HepG2 (cell line): ENCODE measurements at regions not wholly inside any gene's neighbourhood (a gene's known extent, or its start where the extent isn't known, plus 50 kb on each side); places are given as distances from the start of the nearest gene placed in this dataset.

Experiments
- ATAC-seq: fragments of 200-7000 bp; cut with Tn5 transposase; 3 replicates; pipeline ENCODE4 v1.9.1; 2020; ENCODE audit warnings: mild to moderate bottlenecking, moderate library complexity
- BruUV-seq: library from RNA; stranded (reverse); fragments of 400-500 nt; replicated peaks from 2 replicates; lab custom pipeline; 2021; lab: Mats Ljungman, UMichigan
- CTCF ChIA-PET: fragments of 300-600 bp; formaldehyde crosslinking; extraction: SDS; loops from one replicate; lab custom pipeline; 2021; ENCODE audit warnings: low total read pairs, inconsistent platforms, low intra/inter-chr PET ratio; lab: Yijun Ruan, JAX
- POLR2A ChIA-PET: fragments of 350-600 bp; sonication (Branson Sonifier 250); formaldehyde crosslinking; loops from one replicate; lab custom pipeline; 2020; ENCODE audit warnings: antibody characterized with exemption, inconsistent platforms; lab: Yijun Ruan, JAX
- DNase-seq: peaks from one replicate; pipeline ENCODE4 v3.0.0-alpha.2; 2015; ENCODE audit warnings: low spot score
- FAIRE-seq: peaks from 3 replicates; lab custom pipeline; 2011; peaks lifted over from hg19 to GRCh38; lab: Jason Lieb, UNC
- H2AFZ ChIP-seq: one replicate; pipeline ENCODE4 v1.6.1; 2011; ENCODE audit warnings: low read length, inconsistent platforms
- H3K27ac ChIP-seq: fragments of 300-600 bp; 3 replicates; pipeline ENCODE4 v1.8.0; 2011; ENCODE audit warnings: mixed run types, mild to moderate bottlenecking, mixed read lengths, low read length, inconsistent platforms; ENCODE audit not compliant: insufficient read depth; ENCODE audit errors: extremely low read length
- H3K27me3 ChIP-seq, 2 experiments: fragments of 200-600 bp in 1 of 2; 2 replicates in 1 of 2; 3 replicates in 1 of 2; pipeline versions ENCODE4 v1.6.0 to v1.8.0; 2011; ENCODE audit warnings: low read length in 2 of 2, mild to moderate bottlenecking in 2 of 2, moderate library complexity in 2 of 2, inconsistent platforms in 1 of 2; ENCODE audit not compliant: insufficient read depth in 2 of 2, control insufficient read depth in 1 of 2
- H3K36me3 ChIP-seq, 2 experiments: fragments of 200-600 bp in 1 of 2; replicated peaks in 1 of 2; 2 replicates in 1 of 2; 3 replicates in 1 of 2; pipeline versions ENCODE4 v1.5.1 to v1.8.0; 2011; ENCODE audit warnings: low read length in 2 of 2, inconsistent platforms in 1 of 2; ENCODE audit not compliant: insufficient read depth in 2 of 2, control insufficient read depth in 1 of 2
- H3K4me1 ChIP-seq: 2 replicates; pipeline ENCODE4 v1.5.1; 2012; ENCODE audit warnings: low read length, inconsistent platforms; ENCODE audit not compliant: insufficient read depth
- H3K4me2 ChIP-seq: 2 replicates; pipeline ENCODE4 v1.6.0; 2011; ENCODE audit warnings: low read depth, low read length, inconsistent platforms
- H3K4me3 ChIP-seq, 3 experiments: fragments of 200-600 bp in 1 of 3; sonication (generic), shearing (Covaris generic) in 1 of 3; replicated peaks in 1 of 3; 2 replicates each; pipeline ENCODE4 v1.5.1; 2011 to 2016; ENCODE audit warnings: low read length in 3 of 3, inconsistent platforms in 2 of 3, low read depth in 2 of 3, mild to moderate bottlenecking in 2 of 3, control low read depth in 1 of 3, mixed read lengths in 1 of 3; ENCODE audit not compliant: insufficient read depth in 1 of 3
- H3K79me2 ChIP-seq: one replicate; pipeline ENCODE4 v1.6.1; 2011; ENCODE audit warnings: low read length, inconsistent platforms; ENCODE audit not compliant: insufficient read depth
- H3K9ac ChIP-seq: 2 replicates; pipeline ENCODE4 v1.6.0; 2011; ENCODE audit warnings: mild to moderate bottlenecking, low read depth, low read length, inconsistent platforms; ENCODE audit not compliant: insufficient read depth
- H3K9me3 ChIP-seq: 2 replicates; pipeline ENCODE4 v1.5.1; 2012; ENCODE audit warnings: mild to moderate bottlenecking, low read length
- H4K20me1 ChIP-seq: 2 replicates; pipeline ENCODE4 v1.6.0; 2011; ENCODE audit warnings: inconsistent platforms, mild to moderate bottlenecking, low read length, moderate library complexity; ENCODE audit not compliant: insufficient read depth
- MTF2 ChIP-seq: sonication (generic); formaldehyde crosslinking; IDR thresholded peaks from 2 replicates; pipeline ENCODE4 v1.5.0; 2020; ENCODE audit warnings: missing genetic modification reagents, borderline replicate concordance
- SATB2 ChIP-seq: sonication (generic); formaldehyde crosslinking; IDR thresholded peaks from 2 replicates; pipeline ENCODE4 v1.5.0; 2020; ENCODE audit warnings: missing genetic modification reagents
- SOX6 ChIP-seq, 2 experiments: fragments of 450-650 bp in 1 of 2; sonication (generic) in 1 of 2; formaldehyde crosslinking in 1 of 2; IDR thresholded peaks; 2 replicates each; pipeline versions ENCODE4 v1.4.0 to v1.6.1; 2017 to 2020; ENCODE audit warnings: antibody characterized with exemption in 1 of 2, mild to moderate bottlenecking in 1 of 2, missing genetic modification reagents in 1 of 2
- TBX2 ChIP-seq: sonication (generic); formaldehyde crosslinking; IDR thresholded peaks from 2 replicates; pipeline ENCODE4 v1.5.0; 2020; ENCODE audit warnings: missing genetic modification reagents, mild to moderate bottlenecking, borderline replicate concordance
- ZMYM3 ChIP-seq: sonication (generic); formaldehyde crosslinking; IDR thresholded peaks from 2 replicates; pipeline ENCODE4 v1.5.1; 2020; ENCODE audit warnings: mild to moderate bottlenecking, missing genetic modification reagents
- ZNF124 ChIP-seq: sonication (generic); formaldehyde crosslinking; IDR thresholded peaks from 2 replicates; pipeline ENCODE4 v1.4.0; 2020; ENCODE audit warnings: missing genetic modification reagents
- ZNF253 ChIP-seq: sonication (generic); formaldehyde crosslinking; IDR thresholded peaks from 2 replicates; pipeline ENCODE4 v1.8.0; 2022; ENCODE audit warnings: mild to moderate bottlenecking, missing genetic modification reagents, borderline replicate concordance
- ZNF292 ChIP-seq: sonication (generic); formaldehyde crosslinking; IDR thresholded peaks from 2 replicates; pipeline ENCODE4 v1.8.1; 2022; ENCODE audit warnings: mild to moderate bottlenecking, low read depth, missing genetic modification reagents, borderline replicate concordance
- ZNF644 ChIP-seq: IDR thresholded peaks from 2 replicates; pipeline ENCODE4 v1.6.1; 2016; ENCODE audit warnings: low read depth
- ZSCAN25 ChIP-seq: sonication (generic); formaldehyde crosslinking; IDR thresholded peaks from 2 replicates; pipeline ENCODE4 v1.8.0; 2022; ENCODE audit warnings: mild to moderate bottlenecking, missing genetic modification reagents
- in situ Hi-C: cut with HindIII; loops from 2 replicates; pipeline ENCODE4 v1.10.0; 2017; ENCODE audit warnings: low pct_unique_long_range_greater_than_20kb; ENCODE audit not compliant: extremely low pct_ligation_motif_present
- intact Hi-C: fragments of 100-400 bp; cut with micrococcal nuclease; formaldehyde crosslinking; loops from one replicate; pipeline ENCODE4 v1.10.0; 2022; ENCODE audit not compliant: unreplicated experiment
- TF ChIP-seq, protein P1 (sequence below): sonication (generic); formaldehyde crosslinking; IDR thresholded peaks from 2 replicates; pipeline ENCODE4 v1.5.1; 2020; ENCODE audit warnings: missing genetic modification reagents, mild to moderate bottlenecking, borderline replicate concordance
- TF ChIP-seq, protein P2 (sequence below): IDR thresholded peaks from 2 replicates; pipeline ENCODE4 v1.6.1; 2016; ENCODE audit warnings: missing compliant biosample characterization, missing genetic modification reagents, borderline replicate concordance
- TF ChIP-seq, protein P3 (sequence below): sonication (generic); formaldehyde crosslinking; IDR thresholded peaks from 2 replicates; pipeline ENCODE4 v1.4.0; 2020; ENCODE audit warnings: missing genetic modification reagents
- TF ChIP-seq, protein P4 (sequence below): sonication (generic); formaldehyde crosslinking; IDR thresholded peaks from 2 replicates; pipeline ENCODE4 v1.8.0; 2022; ENCODE audit warnings: missing genetic modification reagents, mild to moderate bottlenecking, moderate library complexity, borderline replicate concordance
- TF ChIP-seq, protein P5 (sequence below): sonication (generic); formaldehyde crosslinking; IDR thresholded peaks from 2 replicates; pipeline ENCODE4 v1.8.0; 2022; ENCODE audit warnings: missing genetic modification reagents, mild to moderate bottlenecking, inconsistent platforms, borderline replicate concordance

DNA sequence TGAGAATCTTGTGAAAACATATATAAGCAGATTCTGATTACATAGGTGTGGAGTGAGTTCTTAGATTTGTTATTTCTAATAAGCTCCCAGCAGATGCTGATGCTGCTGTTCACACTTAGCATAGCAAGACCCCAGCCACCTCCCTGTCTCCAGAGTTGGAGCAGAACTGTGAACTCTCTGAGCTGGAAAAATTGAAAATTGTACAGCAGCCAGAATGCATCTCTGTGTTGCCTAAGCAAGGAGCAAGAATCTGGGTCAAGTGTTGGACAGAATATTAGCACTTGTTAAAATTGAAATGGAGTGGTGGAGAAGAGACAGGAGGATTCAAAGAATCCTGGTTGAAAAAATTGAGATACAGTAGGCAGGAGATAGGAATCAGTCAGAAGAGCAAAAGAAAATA is 146.6 kb upstream of the FAM47C start:
- DNase-seq = no peak
- H3K27ac ChIP-seq = no peak overlapping the region
- H3K79me2 ChIP-seq = no peaks in the 10 kb centered on the region
- ChIA-PET POLR2A (no interaction called here), CTCF (no interaction called here)
- no peaks in the 10 kb centered on the region for H3K36me3 ChIP-seq
- no peak overlapping the region for H3K4me3 ChIP-seq
- no peak overlapping the region for H2AFZ ChIP-seq
- H3K4me2 ChIP-seq = no peak overlapping the region
- H3K9ac ChIP-seq = no peak overlapping the region
- H3K27me3 ChIP-seq = no peaks in the 10 kb centered on the region
- no peaks in the 10 kb centered on the region for H3K9me3 ChIP-seq
- FAIRE-seq = no peak
- H3K4me1 ChIP-seq = no peaks in the 10 kb centered on the region
- no peaks in the 10 kb centered on the region for H4K20me1 ChIP-seq
- in situ Hi-C loops (loop anchor here (25.0 kb wide), 1 partner anchor 974 kb away; no protein-coding TSS in a partner anchor), intact Hi-C loops (no loop called here)
- ATAC-seq = no peak
- no TSS peak for BruUV-seq
- TF ChIP-seq, protein P1, sequence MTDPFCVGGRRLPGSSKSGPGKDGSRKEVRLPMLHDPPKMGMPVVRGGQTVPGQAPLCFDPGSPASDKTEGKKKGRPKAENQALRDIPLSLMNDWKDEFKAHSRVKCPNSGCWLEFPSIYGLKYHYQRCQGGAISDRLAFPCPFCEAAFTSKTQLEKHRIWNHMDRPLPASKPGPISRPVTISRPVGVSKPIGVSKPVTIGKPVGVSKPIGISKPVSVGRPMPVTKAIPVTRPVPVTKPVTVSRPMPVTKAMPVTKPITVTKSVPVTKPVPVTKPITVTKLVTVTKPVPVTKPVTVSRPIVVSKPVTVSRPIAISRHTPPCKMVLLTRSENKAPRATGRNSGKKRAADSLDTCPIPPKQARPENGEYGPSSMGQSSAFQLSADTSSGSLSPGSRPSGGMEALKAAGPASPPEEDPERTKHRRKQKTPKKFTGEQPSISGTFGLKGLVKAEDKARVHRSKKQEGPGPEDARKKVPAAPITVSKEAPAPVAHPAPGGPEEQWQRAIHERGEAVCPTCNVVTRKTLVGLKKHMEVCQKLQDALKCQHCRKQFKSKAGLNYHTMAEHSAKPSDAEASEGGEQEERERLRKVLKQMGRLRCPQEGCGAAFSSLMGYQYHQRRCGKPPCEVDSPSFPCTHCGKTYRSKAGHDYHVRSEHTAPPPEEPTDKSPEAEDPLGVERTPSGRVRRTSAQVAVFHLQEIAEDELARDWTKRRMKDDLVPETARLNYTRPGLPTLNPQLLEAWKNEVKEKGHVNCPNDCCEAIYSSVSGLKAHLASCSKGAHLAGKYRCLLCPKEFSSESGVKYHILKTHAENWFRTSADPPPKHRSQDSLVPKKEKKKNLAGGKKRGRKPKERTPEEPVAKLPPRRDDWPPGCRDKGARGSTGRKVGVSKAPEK = no peak
- no peak for TF ChIP-seq ZSCAN25 (CRISPR knock-in tag)
- TF ChIP-seq ZNF253 = no peak
- no peak for TF ChIP-seq SATB2 (CRISPR knock-in tag)
- no peak for TF ChIP-seq SOX6 (IDR thresholded peaks at IDR 0.05)
- TF ChIP-seq SOX6 (CRISPR knock-in tag; IDR thresholded peaks at IDR 0.05) = no peak
- TF ChIP-seq, protein P2, sequence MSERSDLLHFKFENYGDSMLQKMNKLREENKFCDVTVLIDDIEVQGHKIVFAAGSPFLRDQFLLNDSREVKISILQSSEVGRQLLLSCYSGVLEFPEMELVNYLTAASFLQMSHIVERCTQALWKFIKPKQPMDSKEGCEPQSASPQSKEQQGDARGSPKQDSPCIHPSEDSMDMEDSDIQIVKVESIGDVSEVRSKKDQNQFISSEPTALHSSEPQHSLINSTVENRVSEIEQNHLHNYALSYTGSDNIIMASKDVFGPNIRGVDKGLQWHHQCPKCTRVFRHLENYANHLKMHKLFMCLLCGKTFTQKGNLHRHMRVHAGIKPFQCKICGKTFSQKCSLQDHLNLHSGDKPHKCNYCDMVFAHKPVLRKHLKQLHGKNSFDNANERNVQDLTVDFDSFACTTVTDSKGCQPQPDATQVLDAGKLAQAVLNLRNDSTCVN (CRISPR knock-in tag) = no peak
- TF ChIP-seq, protein P3, sequence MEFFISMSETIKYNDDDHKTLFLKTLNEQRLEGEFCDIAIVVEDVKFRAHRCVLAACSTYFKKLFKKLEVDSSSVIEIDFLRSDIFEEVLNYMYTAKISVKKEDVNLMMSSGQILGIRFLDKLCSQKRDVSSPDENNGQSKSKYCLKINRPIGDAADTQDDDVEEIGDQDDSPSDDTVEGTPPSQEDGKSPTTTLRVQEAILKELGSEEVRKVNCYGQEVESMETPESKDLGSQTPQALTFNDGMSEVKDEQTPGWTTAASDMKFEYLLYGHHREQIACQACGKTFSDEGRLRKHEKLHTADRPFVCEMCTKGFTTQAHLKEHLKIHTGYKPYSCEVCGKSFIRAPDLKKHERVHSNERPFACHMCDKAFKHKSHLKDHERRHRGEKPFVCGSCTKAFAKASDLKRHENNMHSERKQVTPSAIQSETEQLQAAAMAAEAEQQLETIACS (CRISPR knock-in tag) = no peak
- TF ChIP-seq, protein P4, sequence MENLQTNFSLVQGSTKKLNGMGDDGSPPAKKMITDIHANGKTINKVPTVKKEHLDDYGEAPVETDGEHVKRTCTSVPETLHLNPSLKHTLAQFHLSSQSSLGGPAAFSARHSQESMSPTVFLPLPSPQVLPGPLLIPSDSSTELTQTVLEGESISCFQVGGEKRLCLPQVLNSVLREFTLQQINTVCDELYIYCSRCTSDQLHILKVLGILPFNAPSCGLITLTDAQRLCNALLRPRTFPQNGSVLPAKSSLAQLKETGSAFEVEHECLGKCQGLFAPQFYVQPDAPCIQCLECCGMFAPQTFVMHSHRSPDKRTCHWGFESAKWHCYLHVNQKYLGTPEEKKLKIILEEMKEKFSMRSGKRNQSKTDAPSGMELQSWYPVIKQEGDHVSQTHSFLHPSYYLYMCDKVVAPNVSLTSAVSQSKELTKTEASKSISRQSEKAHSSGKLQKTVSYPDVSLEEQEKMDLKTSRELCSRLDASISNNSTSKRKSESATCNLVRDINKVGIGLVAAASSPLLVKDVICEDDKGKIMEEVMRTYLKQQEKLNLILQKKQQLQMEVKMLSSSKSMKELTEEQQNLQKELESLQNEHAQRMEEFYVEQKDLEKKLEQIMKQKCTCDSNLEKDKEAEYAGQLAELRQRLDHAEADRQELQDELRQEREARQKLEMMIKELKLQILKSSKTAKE (CRISPR knock-in tag) = no peak
- no peak for TF ChIP-seq TBX2
- no peak for TF ChIP-seq ZNF644 (CRISPR knock-in tag)
- TF ChIP-seq ZNF124 (CRISPR knock-in tag) = no peak
- TF ChIP-seq ZNF292 = no peak
- TF ChIP-seq MTF2 = no peak
- no peak for TF ChIP-seq ZMYM3 (CRISPR knock-in tag)
- TF ChIP-seq, protein P5, sequence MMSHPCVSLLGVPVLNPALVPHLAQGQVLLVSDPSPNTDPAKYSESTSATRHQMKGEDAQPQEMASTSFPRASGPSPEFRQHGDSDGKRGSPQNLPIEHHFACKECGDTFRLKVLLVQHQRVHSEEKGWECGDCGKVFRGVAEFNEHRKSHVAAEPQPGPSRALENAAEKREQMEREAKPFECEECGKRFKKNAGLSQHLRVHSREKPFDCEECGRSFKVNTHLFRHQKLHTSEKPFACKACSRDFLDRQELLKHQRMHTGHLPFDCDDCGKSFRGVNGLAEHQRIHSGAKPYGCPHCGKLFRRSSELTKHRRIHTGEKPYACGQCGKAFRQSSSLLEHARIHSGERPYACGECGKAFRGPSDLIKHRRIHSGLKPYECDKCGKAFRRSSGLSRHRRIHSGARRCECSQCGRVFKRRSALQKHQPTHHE (CRISPR knock-in tag) = no peak
